ENCODE measurements at regions not wholly inside any gene's neighbourhood (a gene's known extent, or its start where the extent isn't known, plus 50 kb on each side); places are given as distances from the start of the nearest gene placed in this dataset.
A peak's percentile ranks its signal among the peaks of the same experiment; 100 is the strongest.

DNA sequence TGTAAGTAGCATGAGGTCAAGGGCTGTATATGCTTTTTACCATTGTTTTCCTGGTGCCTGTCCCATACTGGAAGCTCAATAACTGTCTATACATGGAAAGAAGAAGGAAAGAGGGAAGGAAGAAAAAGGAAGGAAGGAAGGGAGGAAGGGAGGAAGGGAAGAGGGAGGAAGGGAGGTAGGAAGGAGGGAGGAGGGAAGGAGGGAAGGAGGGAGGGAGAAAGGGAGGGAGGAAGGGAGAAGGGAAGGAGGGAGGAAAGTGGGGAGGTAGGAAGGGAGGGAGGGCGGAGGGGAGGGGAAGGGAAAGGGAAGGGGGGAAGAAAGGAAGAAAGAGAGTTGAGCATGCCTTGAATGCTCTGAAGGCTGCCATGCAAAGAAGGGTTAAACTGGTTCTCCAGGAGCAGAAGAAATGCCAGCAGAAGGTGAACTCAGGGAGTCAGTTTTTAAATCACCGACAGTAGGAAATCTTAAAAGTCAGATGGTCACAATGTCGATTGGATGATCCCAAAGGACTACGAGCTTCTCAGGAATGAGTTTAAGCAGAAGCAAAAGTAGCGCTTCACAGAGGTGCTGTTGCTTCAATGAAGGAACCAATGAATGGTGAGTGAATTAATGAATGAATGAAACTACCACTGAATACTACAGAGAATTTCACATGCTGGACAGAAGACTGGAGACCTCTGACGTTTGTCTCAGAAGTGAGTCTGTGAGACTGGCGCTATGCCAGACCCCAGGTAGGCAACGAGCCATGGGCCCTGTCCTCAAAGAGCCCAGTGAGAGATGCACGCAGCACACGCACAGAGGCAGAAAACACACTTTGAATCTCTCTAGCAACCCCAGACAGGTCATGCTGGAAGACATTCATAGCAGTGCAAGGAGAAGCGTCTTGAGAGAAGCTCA, 117.6 kb downstream of the MRPL14 start:
- Histone ChIP-seq H3K9ac (ENCODE audit: low read depth, low read length) (no peak overlapping the region), H3K4me3 (ENCODE audit: low read length) (no peak overlapping the region), H3K27me3 (ENCODE audit: insufficient read depth, low read length) (no peaks in the 10 kb centered on the region), H3K9me3 (ENCODE audit: insufficient read depth, low read depth, low read length) (no peaks in the 10 kb centered on the region), H3K4me1 (ENCODE audit: insufficient read depth, low read length) (peaks cover 15% of the 10 kb centered on the region), H3K36me3 (ENCODE audit: insufficient read depth, low read length) (no peaks in the 10 kb centered on the region), H3K27ac (ENCODE audit: low read depth, low read length) (no peak overlapping the region)
- 83% methylated on average over 11 of the region's 11 CpGs for WGBS

DNA sequence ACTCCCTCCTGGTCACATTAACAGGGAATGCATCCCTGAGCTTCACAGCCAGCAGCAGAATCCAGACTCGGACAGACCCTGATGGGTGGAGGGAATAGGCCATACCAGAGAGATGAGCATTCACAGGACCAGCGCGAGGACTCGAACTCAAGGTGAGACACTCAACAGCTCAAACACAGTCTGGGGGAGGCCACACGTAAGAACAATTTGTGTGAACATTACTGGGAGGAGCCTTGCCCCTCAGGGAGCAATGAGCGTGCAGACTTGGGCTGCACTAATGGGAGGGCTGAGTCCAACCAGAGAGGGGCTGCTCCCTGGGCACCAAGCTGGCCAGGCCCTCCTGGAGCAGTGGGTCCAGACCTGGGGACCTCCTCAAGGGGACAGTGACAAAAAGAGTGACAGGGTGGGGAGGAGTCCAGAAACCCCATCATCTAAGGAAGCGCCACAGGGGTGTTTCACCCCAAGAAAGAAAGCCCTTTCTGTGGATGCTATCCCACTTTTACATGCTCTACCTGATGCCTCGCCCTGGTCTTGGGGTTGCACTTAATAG, 118.4 kb downstream of the MRPL14 start:
- no peaks in the 10 kb centered on the region for H3K9me3 ChIP-seq (ENCODE audit: insufficient read depth, low read depth, low read length)
- 89% methylated on average over 8 of the region's 8 CpGs for WGBS
- peaks cover 23% of the 10 kb centered on the region for H3K4me1 ChIP-seq (ENCODE audit: insufficient read depth, low read length)
- no peak overlapping the region for H3K9ac ChIP-seq (ENCODE audit: low read depth, low read length)
- no peaks in the 10 kb centered on the region for H3K36me3 ChIP-seq (ENCODE audit: insufficient read depth, low read length)
- H3K27me3 ChIP-seq (ENCODE audit: insufficient read depth, low read length) = peaks cover 3% of the 10 kb centered on the region; the same call in 1 of the 2 replicates
- H3K4me3 ChIP-seq (ENCODE audit: low read length) = no peak overlapping the region
- no peak overlapping the region for H3K27ac ChIP-seq (ENCODE audit: low read depth, low read length)

DNA sequence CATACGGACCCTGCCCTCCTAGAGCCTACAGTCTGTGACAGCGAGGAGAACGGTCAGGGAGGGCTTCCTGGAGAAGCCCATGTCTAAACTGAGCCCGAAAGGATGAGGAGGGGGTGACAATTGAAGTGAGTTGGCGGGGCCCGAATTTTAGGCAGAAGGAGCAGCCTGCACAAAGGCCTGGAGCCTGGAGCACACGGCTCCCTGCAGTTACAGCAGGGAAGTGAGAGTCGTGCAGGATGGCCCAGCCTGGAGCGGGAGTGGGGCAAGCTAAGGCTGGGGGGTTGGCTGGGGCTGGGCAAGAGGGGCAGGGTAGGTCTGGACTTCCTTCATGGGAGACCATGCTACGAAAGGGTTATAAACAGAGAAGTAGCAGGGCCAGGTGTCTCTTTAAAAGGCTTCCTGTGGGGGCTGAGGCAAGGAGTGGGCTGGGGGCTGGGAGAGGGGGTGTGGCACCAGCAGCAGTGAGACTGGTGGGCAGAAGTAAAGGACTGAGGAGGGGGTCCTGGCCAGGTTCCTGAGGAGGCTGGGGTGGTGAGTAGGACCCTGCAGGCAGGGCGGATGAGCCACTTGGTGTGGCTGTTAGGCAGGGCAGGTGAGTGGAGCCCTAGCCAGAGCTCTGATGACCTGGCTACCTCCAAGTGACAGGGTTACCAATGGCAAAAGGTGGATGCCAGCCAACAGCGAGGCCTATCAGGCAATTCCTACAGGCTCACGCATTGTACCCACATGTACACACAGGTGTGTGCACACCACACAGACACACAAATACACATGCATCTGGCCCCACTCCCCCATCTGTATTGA, 119.2 kb downstream of the MRPL14 start:
- Histone ChIP-seq H3K4me3 (ENCODE audit: low read length) (no peak overlapping the region), H3K27ac (ENCODE audit: low read depth, low read length) (no peak overlapping the region), H3K27me3 (ENCODE audit: insufficient read depth, low read length) (peaks cover 11% of the 10 kb centered on the region; the same call in 1 of the 2 replicates), H3K36me3 (ENCODE audit: insufficient read depth, low read length) (no peaks in the 10 kb centered on the region), H3K4me1 (ENCODE audit: insufficient read depth, low read length) (peaks cover 27% of the 10 kb centered on the region), H3K9me3 (ENCODE audit: insufficient read depth, low read depth, low read length) (no peaks in the 10 kb centered on the region), H3K9ac (ENCODE audit: low read depth, low read length) (no peak overlapping the region)
- WGBS = 71% methylated on average over 13 of the region's 13 CpGs

DNA sequence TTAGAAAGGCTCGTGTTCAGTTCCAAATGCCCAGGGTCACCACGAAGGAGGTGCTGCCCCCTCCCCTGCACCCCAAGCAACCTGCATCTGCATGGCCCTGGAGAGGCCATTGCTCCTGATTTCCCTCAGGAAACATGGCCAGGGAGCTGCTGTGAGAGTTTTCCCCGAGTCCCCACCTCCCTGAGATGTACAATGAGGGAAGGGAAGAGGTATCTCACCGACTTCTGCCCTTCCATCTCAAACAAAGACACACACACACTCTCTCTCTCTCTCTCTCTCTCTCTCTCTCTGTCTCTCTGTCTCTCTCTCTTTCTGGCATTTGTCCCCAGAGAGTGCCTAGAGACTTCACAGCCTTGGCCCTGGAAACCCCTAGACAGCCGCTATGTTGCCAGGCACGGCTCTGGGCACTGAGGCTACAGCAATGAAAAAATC, 120.4 kb downstream of the MRPL14 start:
- Histone ChIP-seq H3K36me3 (ENCODE audit: insufficient read depth, low read length) (no peaks in the 10 kb centered on the region), H3K27ac (ENCODE audit: low read depth, low read length) (no peak overlapping the region), H3K9me3 (ENCODE audit: insufficient read depth, low read depth, low read length) (no peaks in the 10 kb centered on the region), H3K9ac (ENCODE audit: low read depth, low read length) (no peak overlapping the region), H3K27me3 (ENCODE audit: insufficient read depth, low read length) (peaks cover 13% of the 10 kb centered on the region; the same call in 1 of the 2 replicates), H3K4me1 (ENCODE audit: insufficient read depth, low read length) (peaks cover 27% of the 10 kb centered on the region), H3K4me3 (ENCODE audit: low read length) (no peak overlapping the region)
- 75% methylated on average over 5 of the region's 6 CpGs for WGBS

DNA sequence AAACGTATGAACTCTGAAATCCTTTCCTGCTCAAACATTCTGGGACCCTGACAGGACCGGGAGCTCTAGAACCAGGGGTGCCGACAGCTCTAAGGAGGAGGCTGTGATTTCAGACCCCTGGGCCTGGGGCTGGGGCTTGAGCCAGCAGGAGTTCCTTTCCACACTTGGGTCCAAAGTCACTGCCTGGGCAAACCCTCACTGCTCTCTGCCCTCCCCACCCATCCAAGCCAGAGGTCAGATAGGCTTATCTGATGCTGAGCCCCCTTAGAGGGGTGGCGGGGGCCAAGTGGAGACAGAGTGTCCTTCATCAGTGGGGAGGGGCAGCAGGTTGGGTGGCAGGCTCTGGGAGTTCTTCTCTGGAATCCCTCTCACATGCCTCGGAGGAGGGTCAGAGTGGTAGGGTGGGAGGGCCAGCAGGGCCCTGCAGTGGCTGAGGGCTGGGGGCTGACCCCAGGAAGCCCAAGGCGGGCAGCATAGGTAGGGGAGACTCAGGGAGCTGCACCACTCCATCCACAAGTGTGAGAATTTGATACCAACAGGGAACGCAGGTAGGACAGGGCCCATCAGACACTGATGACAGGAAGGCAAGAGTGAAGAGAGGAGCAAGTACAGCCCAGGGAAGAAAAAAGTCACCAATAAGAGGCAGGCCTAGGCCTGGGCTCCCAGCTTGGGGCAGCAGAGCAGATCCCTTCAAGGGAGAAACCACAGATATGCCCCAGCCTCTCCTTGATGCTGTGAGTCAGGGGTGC, 121.0 kb downstream of the MRPL14 start:
- 79% methylated on average over 7 of the region's 7 CpGs for WGBS
- H3K4me1 ChIP-seq (ENCODE audit: insufficient read depth, low read length) = peaks cover 32% of the 10 kb centered on the region

DNA sequence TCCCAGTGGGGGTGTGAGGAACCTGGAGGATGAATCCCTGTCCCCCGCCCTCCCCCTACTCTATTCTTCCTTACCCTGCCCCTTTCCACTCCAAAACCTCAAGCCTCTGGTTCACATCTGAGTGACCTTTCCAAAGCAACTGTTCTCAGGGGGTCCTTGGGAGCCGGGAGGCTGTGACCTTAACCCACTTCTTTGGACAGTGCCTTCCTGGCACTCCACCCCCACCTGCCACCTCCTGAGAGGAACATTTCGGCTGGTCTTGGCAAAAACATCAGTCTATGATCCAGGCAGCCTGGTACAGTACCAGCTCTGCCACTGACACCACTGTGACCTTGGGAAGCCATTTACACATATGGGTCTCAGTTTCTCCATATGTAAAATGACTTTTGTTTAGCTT, 121.7 kb downstream of the MRPL14 start:
- no peak overlapping the region for H3K27ac ChIP-seq (ENCODE audit: low read depth, low read length)
- H3K9me3 ChIP-seq (ENCODE audit: insufficient read depth, low read depth, low read length) = no peaks in the 10 kb centered on the region
- H3K9ac ChIP-seq (ENCODE audit: low read depth, low read length) = no peak overlapping the region
- H3K4me3 ChIP-seq (ENCODE audit: low read length) = no peak overlapping the region
- H3K4me1 ChIP-seq (ENCODE audit: insufficient read depth, low read length) = peaks cover 39% of the 10 kb centered on the region
- no peaks in the 10 kb centered on the region for H3K36me3 ChIP-seq (ENCODE audit: insufficient read depth, low read length)
- WGBS = 68% methylated on average over 3 of the region's 3 CpGs
- peaks cover 13% of the 10 kb centered on the region; the same call in 1 of the 2 replicates for H3K27me3 ChIP-seq (ENCODE audit: insufficient read depth, low read length)

More for the DNA sequence above, 121.0 kb downstream of the MRPL14 start:
- no peaks in the 10 kb centered on the region for H3K9me3 ChIP-seq (ENCODE audit: insufficient read depth, low read depth, low read length)
- no peaks in the 10 kb centered on the region for H3K36me3 ChIP-seq (ENCODE audit: insufficient read depth, low read length)
- H3K4me3 ChIP-seq (ENCODE audit: low read length) = no peak overlapping the region
- H3K27me3 ChIP-seq (ENCODE audit: insufficient read depth, low read length) = peaks cover 13% of the 10 kb centered on the region; the same call in 1 of the 2 replicates
- no peak overlapping the region for H3K27ac ChIP-seq (ENCODE audit: low read depth, low read length)
- no peak overlapping the region for H3K9ac ChIP-seq (ENCODE audit: low read depth, low read length)

DNA sequence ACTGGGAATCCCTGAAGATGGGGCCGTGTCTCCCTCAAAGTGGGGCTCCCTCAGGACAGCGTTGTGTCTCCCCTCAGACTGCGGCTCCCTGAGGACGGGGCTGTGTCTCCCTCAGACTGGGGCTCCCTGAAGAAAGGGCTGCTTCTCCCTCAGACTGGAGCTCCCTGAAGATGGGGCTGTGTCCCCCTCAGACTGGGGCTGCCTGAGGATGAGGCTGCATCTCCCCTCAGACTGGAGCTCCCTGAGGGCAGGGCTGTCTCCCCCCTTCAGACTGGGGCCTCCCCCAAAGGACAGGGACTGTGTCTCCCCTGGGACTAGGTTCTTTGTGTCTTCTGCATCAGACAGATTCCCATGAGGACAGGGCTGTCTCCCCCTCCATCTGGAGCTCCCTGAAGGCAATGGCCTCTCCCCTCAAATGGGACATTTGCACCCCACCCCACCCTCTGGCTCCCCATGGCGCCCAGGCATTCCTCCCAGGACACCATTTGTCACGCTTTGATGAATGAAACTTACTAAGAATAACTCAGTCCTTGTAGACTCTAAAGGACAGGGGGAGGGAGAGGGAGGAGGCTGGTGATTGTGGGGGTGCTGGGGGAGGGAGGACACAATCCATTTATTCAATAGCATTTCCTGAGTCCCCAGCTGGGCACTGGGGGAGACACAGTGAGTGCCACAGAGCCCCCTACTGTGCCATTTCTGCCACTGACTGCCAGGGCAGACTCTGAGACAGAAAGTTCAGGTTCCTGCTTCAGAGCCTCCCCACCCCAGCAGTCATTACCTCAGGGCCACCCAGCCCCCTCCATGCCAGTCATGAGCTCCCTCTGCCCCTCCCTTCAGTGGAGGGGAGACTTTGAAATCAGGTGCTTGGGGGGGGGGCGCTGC, 122.4 kb downstream of the MRPL14 start:
- Histone ChIP-seq H3K27ac (ENCODE audit: low read depth, low read length) (no peak overlapping the region), H3K9ac (ENCODE audit: low read depth, low read length) (no peak overlapping the region), H3K4me3 (ENCODE audit: low read length) (no peak overlapping the region), H3K27me3 (ENCODE audit: insufficient read depth, low read length) (peaks cover 13% of the 10 kb centered on the region; the same call in 1 of the 2 replicates), H3K9me3 (ENCODE audit: insufficient read depth, low read depth, low read length) (no peaks in the 10 kb centered on the region), H3K4me1 (ENCODE audit: insufficient read depth, low read length) (peaks cover 45% of the 10 kb centered on the region), H3K36me3 (ENCODE audit: insufficient read depth, low read length) (no peaks in the 10 kb centered on the region)
- 65% methylated on average over 5 of the region's 7 CpGs for WGBS

DNA sequence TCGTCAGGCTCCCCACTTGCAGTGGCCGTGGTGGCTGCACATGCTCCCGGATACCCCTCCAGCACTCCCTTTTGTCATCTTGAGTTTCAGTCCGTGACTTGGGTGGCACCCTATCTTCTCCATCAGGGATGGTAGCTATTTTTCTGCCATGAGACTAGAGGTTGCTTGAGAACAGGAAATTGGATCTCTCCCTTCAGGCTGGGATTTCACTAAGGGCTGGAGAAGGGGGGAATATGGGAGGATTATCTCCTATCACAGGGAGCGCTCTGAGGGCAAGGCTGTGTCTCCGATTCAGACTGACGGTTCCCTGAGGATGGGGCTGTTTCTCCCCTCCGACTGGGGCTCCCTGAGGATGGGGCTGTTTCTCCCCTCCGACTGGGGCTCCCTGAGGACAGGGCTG, 123.1 kb downstream of the MRPL14 start:
- H3K4me1 ChIP-seq (ENCODE audit: insufficient read depth, low read length) = peaks cover 46% of the 10 kb centered on the region

DNA sequence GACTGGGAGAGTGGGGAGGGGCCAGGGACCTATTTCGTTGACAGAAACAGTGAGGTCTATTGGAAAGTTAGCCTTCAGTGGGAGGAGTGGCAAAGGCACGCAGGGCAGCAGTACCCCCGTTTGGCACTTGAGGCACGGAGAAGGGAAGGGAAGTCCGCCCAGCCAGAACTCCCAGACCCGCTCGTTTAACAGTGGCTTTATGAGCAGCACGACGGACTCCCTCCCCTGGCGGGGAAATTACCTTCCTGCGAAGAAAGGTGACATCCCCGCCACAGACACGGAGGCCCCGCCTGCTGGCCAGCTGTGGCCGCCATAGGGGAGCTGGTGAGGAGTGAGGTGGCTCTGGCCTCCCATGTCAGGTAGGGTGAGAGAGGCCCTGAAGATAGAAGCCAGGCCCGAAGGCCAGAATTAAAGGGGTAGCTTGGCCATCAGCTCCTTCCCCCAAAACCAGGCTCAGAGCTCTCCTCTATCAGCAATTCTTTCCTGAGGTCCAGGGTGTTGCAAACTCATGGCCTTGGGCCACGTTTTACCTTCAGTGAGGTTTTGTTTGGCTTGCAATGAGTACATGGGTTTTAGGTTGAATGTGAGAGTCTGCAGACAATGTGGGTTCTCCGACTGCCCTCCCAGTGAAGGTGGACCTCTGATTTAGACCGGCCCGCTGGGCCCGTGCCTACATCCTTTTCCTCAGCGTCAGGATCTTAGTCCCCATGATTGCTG, 123.7 kb downstream of the MRPL14 start:
- Histone ChIP-seq H3K27me3 (ENCODE audit: insufficient read depth, low read length) (peaks cover 13% of the 10 kb centered on the region; the same call in 1 of the 2 replicates), H3K4me1 (ENCODE audit: insufficient read depth, low read length) (peaks cover 46% of the 10 kb centered on the region), H3K27ac (ENCODE audit: low read depth, low read length) (peak overlapping the region; percentile 95), H3K9me3 (ENCODE audit: insufficient read depth, low read depth, low read length) (no peaks in the 10 kb centered on the region), H3K4me3 (ENCODE audit: low read length) (peak overlapping the region; percentile 54), H3K9ac (ENCODE audit: low read depth, low read length) (peak overlapping the region; percentile 71; the same call in 1 of the 2 replicates), H3K36me3 (ENCODE audit: insufficient read depth, low read length) (no peaks in the 10 kb centered on the region)
- 33% methylated on average over 22 of the region's 22 CpGs for WGBS

More for the DNA sequence above, 123.1 kb downstream of the MRPL14 start:
- no peak overlapping the region for H3K27ac ChIP-seq (ENCODE audit: low read depth, low read length)
- no peaks in the 10 kb centered on the region for H3K36me3 ChIP-seq (ENCODE audit: insufficient read depth, low read length)
- 56% methylated on average over 9 of the region's 9 CpGs for WGBS
- no peak overlapping the region for H3K9ac ChIP-seq (ENCODE audit: low read depth, low read length)
- H3K27me3 ChIP-seq (ENCODE audit: insufficient read depth, low read length) = peaks cover 13% of the 10 kb centered on the region; the same call in 1 of the 2 replicates
- H3K9me3 ChIP-seq (ENCODE audit: insufficient read depth, low read depth, low read length) = no peaks in the 10 kb centered on the region
- no peak overlapping the region for H3K4me3 ChIP-seq (ENCODE audit: low read length)
